Activated T-cell treated with anti-CD3 and anti-CD28 coated beads, Interleukin-2, amount 50 U/mL, for 1 hour (primary cell): ENCODE measurements at regions not wholly inside any gene's neighbourhood (a gene's known extent, or its start where the extent isn't known, plus 50 kb on each side); places are given as distances from the start of the nearest gene placed in this dataset.

ENCODE experiments used
- DNase-seq: peaks from one replicate; pipeline ENCODE4 v3.0.0-alpha.2; 2020

- no peak for DNase-seq
Observed at GRCh38 chr7:25316366-25316765, 88.1 kb upstream of the NPVF start.

- no peak for DNase-seq
Observed at GRCh38 chr7:25318047-25318446, 89.8 kb upstream of the NPVF start.

GRCh38 chr7:25319707-25320106, 91.4 kb upstream of the NPVF start:
- no peak for DNase-seq

GRCh38 chr7:25320791-25321190, 92.5 kb upstream of the NPVF start:
- DNase-seq, result no peak

GRCh38 chr7:25321424-25321823, 93.1 kb upstream of the NPVF start:
- DNase-seq, result no peak

GRCh38 chr7:25322473-25322872, 94.2 kb upstream of the NPVF start:
- no peak for DNase-seq

GRCh38 chr7:25325186-25325757, 97.0 kb upstream of the NPVF start:
- DNase-seq, result no peak

- DNase-seq, result no peak
Observed at GRCh38 chr7:25326501-25327156, 98.3 kb upstream of the NPVF start.

- DNase-seq, result no peak
Observed at GRCh38 chr7:25329815-25330214, 101.5 kb upstream of the NPVF start.

GRCh38 chr7:25333296-25333928, 105.1 kb upstream of the NPVF start:
- no peak for DNase-seq

- no peak for DNase-seq
Observed at GRCh38 chr7:25347360-25348066, 119.2 kb upstream of the NPVF start.

GRCh38 chr7:25348104-25348503, 119.8 kb upstream of the NPVF start:
- no peak for DNase-seq

GRCh38 chr7:25349283-25350017, 121.2 kb upstream of the NPVF start:
- no peak for DNase-seq

- DNase-seq, result no peak
Observed at GRCh38 chr7:25350041-25350440, 121.8 kb upstream of the NPVF start.

GRCh38 chr7:25351761-25352160, 123.5 kb upstream of the NPVF start:
- DNase-seq, result no peak

- no peak for DNase-seq
Observed at GRCh38 chr7:25353196-25353595, 124.9 kb upstream of the NPVF start.

- DNase-seq, result no peak
Observed at GRCh38 chr7:25353732-25354131, 125.4 kb upstream of the NPVF start.

- DNase-seq, result no peak
Observed at GRCh38 chr7:25356534-25357151, 128.4 kb upstream of the NPVF start.

- DNase-seq, result no peak
Observed at GRCh38 chr7:25358926-25359325, 130.6 kb upstream of the NPVF start.

- no peak for DNase-seq
Observed at GRCh38 chr7:25359471-25360059, 131.3 kb upstream of the NPVF start.

- DNase-seq, result no peak
Observed at GRCh38 chr7:25360451-25360850, 132.2 kb upstream of the NPVF start.

GRCh38 chr7:25361387-25361786, 133.1 kb upstream of the NPVF start:
- no peak for DNase-seq
